ENCODE measurements at regions not wholly inside any gene's neighbourhood (a gene's known extent, or its start where the extent isn't known, plus 50 kb on each side); places are given as distances from the start of the nearest gene placed in this dataset.

DNA sequence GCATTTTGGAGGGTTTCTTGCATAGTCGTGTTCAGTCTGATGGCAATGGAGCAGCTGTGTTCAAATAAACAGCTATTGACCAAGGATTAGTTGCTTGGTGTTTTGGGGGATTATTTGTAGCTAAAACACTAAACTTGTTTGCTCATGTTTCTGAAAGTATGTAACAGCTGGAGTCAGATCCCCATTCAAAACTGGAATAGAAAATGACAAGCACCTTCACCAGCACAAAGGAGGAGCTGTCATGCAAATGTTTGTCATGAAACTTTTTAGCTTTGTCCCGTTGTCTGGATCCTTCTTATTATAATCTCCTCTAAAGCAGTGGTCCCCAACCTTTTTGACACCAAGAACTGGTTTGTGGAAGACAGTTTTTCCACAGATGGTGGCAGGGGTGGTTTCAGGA, 96.9 kb upstream of the ZNF236 start:
- TF ChIP-seq POLR2A (IDR thresholded peaks at IDR 0.05; ENCODE audit: low read depth, low read length) = no peak
- TF ChIP-seq GATA2 (IDR thresholded peaks at IDR 0.05; ENCODE audit: insufficient read depth, insufficient read length, low read depth, low read length) = no peak
- TF ChIP-seq JUN (IDR thresholded peaks at IDR 0.05; ENCODE audit: borderline replicate concordance, insufficient read depth, insufficient read length, low read depth) = no peak
- TF ChIP-seq MAX (IDR thresholded peaks at IDR 0.05; ENCODE audit: insufficient read depth, insufficient read length) = no peak
- no peak for TF ChIP-seq MYC (IDR thresholded peaks at IDR 0.05; ENCODE audit: low read depth, low read length)
- no peak for TF ChIP-seq EZH2 (IDR thresholded peaks at IDR 0.05; ENCODE audit: borderline replicate concordance, low read depth, low read length, severe bottlenecking)
- TF ChIP-seq POLR2AphosphoS5 (IDR thresholded peaks at IDR 0.05; ENCODE audit: insufficient read depth, low read depth, low read length) = no peak
- TF ChIP-seq, protein P1, sequence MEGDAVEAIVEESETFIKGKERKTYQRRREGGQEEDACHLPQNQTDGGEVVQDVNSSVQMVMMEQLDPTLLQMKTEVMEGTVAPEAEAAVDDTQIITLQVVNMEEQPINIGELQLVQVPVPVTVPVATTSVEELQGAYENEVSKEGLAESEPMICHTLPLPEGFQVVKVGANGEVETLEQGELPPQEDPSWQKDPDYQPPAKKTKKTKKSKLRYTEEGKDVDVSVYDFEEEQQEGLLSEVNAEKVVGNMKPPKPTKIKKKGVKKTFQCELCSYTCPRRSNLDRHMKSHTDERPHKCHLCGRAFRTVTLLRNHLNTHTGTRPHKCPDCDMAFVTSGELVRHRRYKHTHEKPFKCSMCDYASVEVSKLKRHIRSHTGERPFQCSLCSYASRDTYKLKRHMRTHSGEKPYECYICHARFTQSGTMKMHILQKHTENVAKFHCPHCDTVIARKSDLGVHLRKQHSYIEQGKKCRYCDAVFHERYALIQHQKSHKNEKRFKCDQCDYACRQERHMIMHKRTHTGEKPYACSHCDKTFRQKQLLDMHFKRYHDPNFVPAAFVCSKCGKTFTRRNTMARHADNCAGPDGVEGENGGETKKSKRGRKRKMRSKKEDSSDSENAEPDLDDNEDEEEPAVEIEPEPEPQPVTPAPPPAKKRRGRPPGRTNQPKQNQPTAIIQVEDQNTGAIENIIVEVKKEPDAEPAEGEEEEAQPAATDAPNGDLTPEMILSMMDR (IDR thresholded peaks at IDR 0.05; ENCODE audit: extremely low read depth in 1 of 2, insufficient read depth in 1 of 2, low read depth in 1 of 2, low read length in 2 of 2) = no peak
- no peak for TF ChIP-seq FOS (IDR thresholded peaks at IDR 0.05; ENCODE audit: borderline replicate concordance, insufficient read depth, low read length)
- dilution Hi-C loops (cut with MboI; ENCODE audit: extremely low pct_ligation_motif_present, low sequenced_read_pairs) = no loop called here

More for the DNA sequence above, 96.9 kb upstream of the ZNF236 start:
- POLR2A ChIA-PET = no interaction called here
- no peaks in the 10 kb centered on the region for H3K36me3 ChIP-seq (ENCODE audit: control insufficient read depth in 2 of 2, extremely low read depth in 1 of 2, insufficient read depth in 2 of 2, low read length in 2 of 2)
- H3K4me3 ChIP-seq (replicated peaks in 1 of 3; ENCODE audit: insufficient read depth in 1 of 3, low read depth in 1 of 3, low read length in 3 of 3) = no peak overlapping the region
- DNase-seq (ENCODE audit: low read depth, low spot score) (no peak), FAIRE-seq (no peak)
- no peak overlapping the region for H3K4me2 ChIP-seq (ENCODE audit: insufficient read depth, low read length)
- no peak overlapping the region for H3K27ac ChIP-seq (ENCODE audit: insufficient read depth, low read depth, low read length)
- H3K4me1 ChIP-seq (ENCODE audit: control insufficient read depth, extremely low read depth, insufficient read depth, low read length) = no peaks in the 10 kb centered on the region
- BruUV-seq (replicated peaks) = no TSS peak
- H2AFZ ChIP-seq (ENCODE audit: low read depth, low read length) = no peak overlapping the region
- intact Hi-C loops (cut with micrococcal nuclease) = no loop called here
- no peaks in the 10 kb centered on the region for H3K79me2 ChIP-seq (ENCODE audit: control insufficient read depth, insufficient read depth, low read length)
- no peaks in the 10 kb centered on the region for H3K27me3 ChIP-seq (ENCODE audit: control insufficient read depth in 2 of 2, insufficient read depth in 2 of 2, low read length in 2 of 2)
- CTCF ChIA-PET = no interaction called here
- no peaks in the 10 kb centered on the region for H3K9me3 ChIP-seq (replicated peaks; ENCODE audit: control insufficient read depth, insufficient read depth, low read length)
- no peaks in the 10 kb centered on the region for H3K9me1 ChIP-seq (replicated peaks; ENCODE audit: control insufficient read depth, extremely low read depth, insufficient read depth, low read length)
- H3K9ac ChIP-seq (replicated peaks; ENCODE audit: extremely low read depth, insufficient read depth, low read length) = no peak overlapping the region
- H4K20me1 ChIP-seq (replicated peaks; ENCODE audit: control insufficient read depth, extremely low read depth, insufficient read depth, low read length) = no peaks in the 10 kb centered on the region
